ENCODE measurements at regions not wholly inside any gene's neighbourhood (a gene's known extent, or its start where the extent isn't known, plus 50 kb on each side); places are given as distances from the start of the nearest gene placed in this dataset.

- TF ChIP-seq, protein P1, sequence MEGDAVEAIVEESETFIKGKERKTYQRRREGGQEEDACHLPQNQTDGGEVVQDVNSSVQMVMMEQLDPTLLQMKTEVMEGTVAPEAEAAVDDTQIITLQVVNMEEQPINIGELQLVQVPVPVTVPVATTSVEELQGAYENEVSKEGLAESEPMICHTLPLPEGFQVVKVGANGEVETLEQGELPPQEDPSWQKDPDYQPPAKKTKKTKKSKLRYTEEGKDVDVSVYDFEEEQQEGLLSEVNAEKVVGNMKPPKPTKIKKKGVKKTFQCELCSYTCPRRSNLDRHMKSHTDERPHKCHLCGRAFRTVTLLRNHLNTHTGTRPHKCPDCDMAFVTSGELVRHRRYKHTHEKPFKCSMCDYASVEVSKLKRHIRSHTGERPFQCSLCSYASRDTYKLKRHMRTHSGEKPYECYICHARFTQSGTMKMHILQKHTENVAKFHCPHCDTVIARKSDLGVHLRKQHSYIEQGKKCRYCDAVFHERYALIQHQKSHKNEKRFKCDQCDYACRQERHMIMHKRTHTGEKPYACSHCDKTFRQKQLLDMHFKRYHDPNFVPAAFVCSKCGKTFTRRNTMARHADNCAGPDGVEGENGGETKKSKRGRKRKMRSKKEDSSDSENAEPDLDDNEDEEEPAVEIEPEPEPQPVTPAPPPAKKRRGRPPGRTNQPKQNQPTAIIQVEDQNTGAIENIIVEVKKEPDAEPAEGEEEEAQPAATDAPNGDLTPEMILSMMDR (IDR thresholded peaks at IDR 0.05), result no peak
- TF ChIP-seq ZFX (IDR thresholded peaks at IDR 0.05; ENCODE audit: borderline replicate concordance), result no peak
Measured at GRCh38 chr13:97548138-97548537, 114.2 kb downstream of the RAP2A start.

All from 22Rv1 (cell line).